ENCODE measurements at regions not wholly inside any gene's neighbourhood (a gene's known extent, or its start where the extent isn't known, plus 50 kb on each side); places are given as distances from the start of the nearest gene placed in this dataset.

DNA sequence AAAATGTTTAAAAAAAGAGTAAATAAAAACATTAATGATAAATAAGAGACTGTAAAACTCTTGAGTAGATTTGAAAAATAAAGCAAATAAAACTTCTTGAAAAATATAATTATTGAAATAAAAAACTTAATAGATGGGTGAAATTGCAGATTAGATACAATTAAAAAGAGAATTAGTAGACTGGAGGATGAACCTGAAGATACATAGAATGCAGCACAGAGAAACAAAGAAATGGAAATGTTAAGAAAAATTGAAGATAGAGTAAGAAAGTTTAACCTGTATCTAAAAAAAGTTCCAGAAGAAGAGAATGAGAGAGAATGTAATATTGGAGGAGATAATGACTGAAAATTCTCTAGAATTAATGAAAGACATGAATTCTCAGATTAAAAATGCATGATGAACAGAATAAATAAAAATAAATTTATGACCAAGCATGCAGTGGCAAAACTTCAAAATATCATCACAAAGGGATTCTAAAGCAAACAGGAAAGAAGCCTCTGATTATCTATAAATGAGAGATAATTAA, 438.1 kb upstream of the CLINT1 start:
- no peaks in the 10 kb centered on the region for H3K9me2 ChIP-seq (ENCODE audit: insufficient read depth)
- no peak overlapping the region for H3K4me3 ChIP-seq
- no peaks in the 10 kb centered on the region for H4K20me1 ChIP-seq (ENCODE audit: insufficient read depth)
- ChIA-PET CTCF (no interaction called here), POLR2A (ENCODE audit: unreplicated experiment) (no interaction called here)
- BruUV-seq (replicated peaks): no TSS peak
- intact Hi-C loops (cut with micrococcal nuclease; ENCODE audit: unreplicated experiment): no loop called here
- H3F3A ChIP-seq (ENCODE audit: insufficient read depth, low read depth): no peaks in the 10 kb centered on the region
- no peak overlapping the region for H2AFZ ChIP-seq
- H3K27me3 ChIP-seq (ENCODE audit: insufficient read depth, low read depth): no peaks in the 10 kb centered on the region
- no peak overlapping the region for H3K4me2 ChIP-seq
- H3K9me3 ChIP-seq (ENCODE audit: insufficient read depth, low read depth): no peaks in the 10 kb centered on the region
- H3K79me2 ChIP-seq (ENCODE audit: low read depth): no peaks in the 10 kb centered on the region
- no peaks in the 10 kb centered on the region for H3K4me1 ChIP-seq (replicated peaks; ENCODE audit: insufficient read depth)
- TF ChIP-seq, protein P1, sequence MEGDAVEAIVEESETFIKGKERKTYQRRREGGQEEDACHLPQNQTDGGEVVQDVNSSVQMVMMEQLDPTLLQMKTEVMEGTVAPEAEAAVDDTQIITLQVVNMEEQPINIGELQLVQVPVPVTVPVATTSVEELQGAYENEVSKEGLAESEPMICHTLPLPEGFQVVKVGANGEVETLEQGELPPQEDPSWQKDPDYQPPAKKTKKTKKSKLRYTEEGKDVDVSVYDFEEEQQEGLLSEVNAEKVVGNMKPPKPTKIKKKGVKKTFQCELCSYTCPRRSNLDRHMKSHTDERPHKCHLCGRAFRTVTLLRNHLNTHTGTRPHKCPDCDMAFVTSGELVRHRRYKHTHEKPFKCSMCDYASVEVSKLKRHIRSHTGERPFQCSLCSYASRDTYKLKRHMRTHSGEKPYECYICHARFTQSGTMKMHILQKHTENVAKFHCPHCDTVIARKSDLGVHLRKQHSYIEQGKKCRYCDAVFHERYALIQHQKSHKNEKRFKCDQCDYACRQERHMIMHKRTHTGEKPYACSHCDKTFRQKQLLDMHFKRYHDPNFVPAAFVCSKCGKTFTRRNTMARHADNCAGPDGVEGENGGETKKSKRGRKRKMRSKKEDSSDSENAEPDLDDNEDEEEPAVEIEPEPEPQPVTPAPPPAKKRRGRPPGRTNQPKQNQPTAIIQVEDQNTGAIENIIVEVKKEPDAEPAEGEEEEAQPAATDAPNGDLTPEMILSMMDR (conservative IDR thresholded peaks at IDR 0.05): no peak
- no peak for TF ChIP-seq EZH2 (IDR thresholded peaks at IDR 0.05; ENCODE audit: low read depth)
- H3K27ac ChIP-seq: no peak overlapping the region
- DNase-seq: no peak
- no peaks in the 10 kb centered on the region for H3K36me3 ChIP-seq (ENCODE audit: low read depth)

DNA sequence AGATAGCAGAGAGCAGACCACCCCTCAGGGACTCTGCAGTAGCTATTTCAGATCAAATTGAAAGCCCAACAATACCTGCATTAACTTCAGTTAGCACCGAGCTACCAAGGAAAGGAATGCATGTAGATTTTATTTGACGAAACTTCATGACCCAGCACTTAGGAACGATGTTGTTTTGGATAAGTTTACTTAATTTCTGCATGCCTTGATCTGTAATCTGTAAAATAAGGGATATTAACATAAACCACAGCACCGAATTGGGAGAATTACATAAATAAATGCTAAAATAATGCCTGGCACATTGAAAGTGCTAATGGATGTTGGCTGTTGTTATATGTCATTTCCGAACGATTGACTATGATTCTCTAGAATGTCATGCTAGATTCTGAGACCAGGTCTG, 435.8 kb upstream of the CLINT1 start:
- Histone ChIP-seq H3K9me3 (ENCODE audit: insufficient read depth, low read depth) (no peaks in the 10 kb centered on the region), H3K79me2 (ENCODE audit: low read depth) (no peaks in the 10 kb centered on the region), H3K4me1 (replicated peaks; ENCODE audit: insufficient read depth) (no peaks in the 10 kb centered on the region), H3K4me2 (no peak overlapping the region), H3K9me2 (ENCODE audit: insufficient read depth) (no peaks in the 10 kb centered on the region), H3K27ac (no peak overlapping the region), H4K20me1 (ENCODE audit: insufficient read depth) (no peaks in the 10 kb centered on the region), H3K36me3 (ENCODE audit: low read depth) (no peaks in the 10 kb centered on the region), H3F3A (ENCODE audit: insufficient read depth, low read depth) (no peaks in the 10 kb centered on the region), H3K27me3 (ENCODE audit: insufficient read depth, low read depth) (no peaks in the 10 kb centered on the region), H3K4me3 (no peak overlapping the region), H2AFZ (no peak overlapping the region)
- no peak for TF ChIP-seq EZH2 (IDR thresholded peaks at IDR 0.05; ENCODE audit: low read depth)
- TF ChIP-seq, protein P1 (conservative IDR thresholded peaks at IDR 0.05): no peak
- intact Hi-C loops (cut with micrococcal nuclease; ENCODE audit: unreplicated experiment): no loop called here
- POLR2A ChIA-PET (ENCODE audit: unreplicated experiment): no interaction called here
- no peak for DNase-seq
- no TSS peak for BruUV-seq (replicated peaks)
- CTCF ChIA-PET: no interaction called here

DNA sequence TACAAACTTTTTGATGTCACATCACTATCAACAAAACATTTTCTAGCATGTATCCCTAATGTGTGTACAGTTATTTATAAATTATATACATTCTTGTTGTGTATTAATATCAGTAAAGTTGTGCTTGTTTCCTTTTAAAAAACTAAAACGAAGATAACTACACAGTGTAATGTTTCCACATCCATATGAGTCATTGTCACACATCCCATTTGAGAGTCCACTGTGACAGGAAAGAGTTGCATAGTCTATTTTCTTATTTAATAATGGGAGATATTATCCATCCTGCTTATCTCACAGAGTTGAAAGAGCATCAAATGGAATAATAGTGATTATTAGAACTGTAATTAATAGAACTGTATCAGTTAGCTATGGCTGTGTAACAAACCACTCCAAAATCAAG, 434.0 kb upstream of the CLINT1 start:
- CTCF ChIA-PET: interaction anchor here (0.5 kb wide), 1 partner anchor 28 kb away, joined by 10 read pairs; no protein-coding TSS in a partner anchor
- POLR2A ChIA-PET (ENCODE audit: unreplicated experiment): no interaction called here

More for the DNA sequence above, 434.0 kb upstream of the CLINT1 start:
- Histone ChIP-seq H2AFZ (no peak overlapping the region), H3K36me3 (ENCODE audit: low read depth) (no peaks in the 10 kb centered on the region), H3K4me3 (no peak overlapping the region), H3K9me3 (ENCODE audit: insufficient read depth, low read depth) (no peaks in the 10 kb centered on the region), H3K9me2 (ENCODE audit: insufficient read depth) (no peaks in the 10 kb centered on the region), H3K4me1 (replicated peaks; ENCODE audit: insufficient read depth) (no peaks in the 10 kb centered on the region), H3K4me2 (no peak overlapping the region), H4K20me1 (ENCODE audit: insufficient read depth) (no peaks in the 10 kb centered on the region), H3K27ac (no peak overlapping the region), H3K79me2 (ENCODE audit: low read depth) (no peaks in the 10 kb centered on the region), H3F3A (ENCODE audit: insufficient read depth, low read depth) (no peaks in the 10 kb centered on the region), H3K27me3 (ENCODE audit: insufficient read depth, low read depth) (no peaks in the 10 kb centered on the region)
- TF ChIP-seq, protein P1 (conservative IDR thresholded peaks at IDR 0.05): no peak
- TF ChIP-seq EZH2 (IDR thresholded peaks at IDR 0.05; ENCODE audit: low read depth): no peak
- no TSS peak for BruUV-seq (replicated peaks)
- no peak for DNase-seq
- intact Hi-C loops (cut with micrococcal nuclease; ENCODE audit: unreplicated experiment): no loop called here
